CD4-positive, CD25-positive, alpha-beta regulatory T cell (primary cell): ENCODE measurements at regions not wholly inside any gene's neighbourhood (a gene's known extent, or its start where the extent isn't known, plus 50 kb on each side); places are given as distances from the start of the nearest gene placed in this dataset.

ENCODE experiments used
- ATAC-seq, 2 donors: fragments of 150-1000 bp; cut with Tn5 transposase; one replicate each; pipeline ENCODE4 v1.10.0; 2021; ENCODE audit warnings: low read depth in 2 of 2, moderate number of reproducible peaks in 2 of 2, moderate library complexity in 1 of 2
- DNase-seq, 3 donors: peaks; one replicate each; pipeline versions ENCODE4 v3.0.0 to v3.0.0-alpha.2; 2012 to 2022; ENCODE audit warnings: mixed read lengths in 1 of 3
- H3K27ac ChIP-seq: one replicate; pipeline ENCODE4 v1.7.0; 2013; ENCODE audit warnings: mild to moderate bottlenecking, low read length; ENCODE audit not compliant: insufficient read depth, poor library complexity, severe bottlenecking
- H3K27me3 ChIP-seq: one replicate; pipeline ENCODE4 v1.7.0; 2013; ENCODE audit warnings: low read length; ENCODE audit not compliant: control insufficient read depth, insufficient read depth
- H3K36me3 ChIP-seq: one replicate; pipeline ENCODE4 v1.7.0; 2013; ENCODE audit warnings: mild to moderate bottlenecking, low read length, moderate library complexity; ENCODE audit not compliant: control insufficient read depth, insufficient read depth
- H3K4me1 ChIP-seq: 2 replicates; pipeline ENCODE4 v1.7.0; 2013; ENCODE audit warnings: mild to moderate bottlenecking, low read length; ENCODE audit not compliant: insufficient read depth, control insufficient read depth, poor library complexity, severe bottlenecking
- H3K4me3 ChIP-seq: one replicate; pipeline ENCODE4 v1.7.0; 2013; ENCODE audit warnings: low read depth, mild to moderate bottlenecking, low read length, moderate library complexity
- H3K9me3 ChIP-seq, 2 experiments: 1 replicate in 1 of 2; 2 replicates in 1 of 2; pipeline ENCODE4 v1.7.0; 2013; ENCODE audit warnings: low read length in 2 of 2, mild to moderate bottlenecking in 1 of 2, moderate library complexity in 1 of 2; ENCODE audit not compliant: control insufficient read depth in 2 of 2
- H3K27ac Mint-ChIP-seq, 3 donors: one replicate each; pipeline ENCODE4 v1.8.0; 2020 to 2022; ENCODE audit warnings: mild to moderate bottlenecking in 3 of 3, mixed read lengths in 3 of 3, moderate library complexity in 2 of 3
- H3K27me3 Mint-ChIP-seq: one replicate; pipeline ENCODE4 v1.8.0; 2022; ENCODE audit warnings: mild to moderate bottlenecking, mixed read lengths
- H3K36me3 Mint-ChIP-seq: one replicate; pipeline ENCODE4 v1.8.0; 2020; ENCODE audit warnings: mixed read lengths
- H3K4me1 Mint-ChIP-seq, 4 donors: one replicate each; pipeline ENCODE4 v1.8.0; 2020 to 2022; ENCODE audit warnings: mixed read lengths in 4 of 4, mild to moderate bottlenecking in 1 of 4
- H3K4me3 Mint-ChIP-seq, 4 donors: one replicate each; pipeline ENCODE4 v1.8.0; 2020 to 2022; ENCODE audit warnings: mild to moderate bottlenecking in 4 of 4, mixed read lengths in 4 of 4, moderate library complexity in 3 of 4
- H3K9me3 Mint-ChIP-seq, 7 donors: one replicate each; pipeline ENCODE4 v1.8.0; 2020 to 2022; ENCODE audit warnings: mixed read lengths in 7 of 7, mild to moderate bottlenecking in 3 of 7, moderate library complexity in 2 of 7

DNA sequence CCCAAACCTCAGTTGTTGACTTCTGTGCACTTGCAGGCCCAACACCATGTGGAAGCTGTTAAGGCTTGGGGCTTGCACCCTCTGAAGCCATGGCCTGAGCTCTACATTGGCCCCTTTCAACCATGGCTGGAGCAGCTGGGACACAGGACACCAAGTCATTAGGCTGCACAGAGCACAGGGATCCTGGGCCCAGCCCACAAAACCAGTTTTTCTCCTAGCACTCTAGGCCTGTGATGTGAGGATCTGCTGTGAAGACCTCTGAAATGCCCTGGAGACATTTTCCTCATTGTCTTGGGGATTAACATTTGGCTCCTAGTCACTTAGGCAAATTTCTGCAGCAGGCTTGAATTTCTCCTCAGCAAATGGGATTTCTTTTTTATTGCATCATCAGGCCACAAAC lies 1255.7 kb downstream of the ZPLD1 start:
- DNase-seq, result no peak
- ATAC-seq, result no peak
- H3K9me3 ChIP-seq, result peaks cover 2 to 6% of the 10 kb centered on the region in 2 experiments

DNA sequence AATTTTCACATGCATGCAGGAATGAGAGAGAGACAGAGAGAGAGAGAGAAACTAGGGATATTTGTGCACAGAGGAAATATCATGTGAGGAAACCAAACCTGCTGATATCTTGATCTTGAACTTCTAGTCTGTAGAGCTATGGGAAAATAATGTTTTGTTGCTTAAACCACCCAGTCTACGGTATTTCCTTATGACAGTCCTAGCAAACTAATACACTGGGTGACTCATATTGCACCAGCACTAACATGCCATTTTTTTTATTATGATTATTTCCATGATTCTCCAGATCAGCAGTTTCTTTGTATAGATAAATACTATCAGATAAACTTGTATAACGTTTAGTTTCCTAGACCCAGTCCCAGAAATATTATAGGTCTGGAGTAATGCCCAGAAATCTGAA lies 1259.0 kb downstream of the ZPLD1 start:
- Histone ChIP-seq H3K4me3 (no peak overlapping the region), H3K36me3 (no peaks in the 10 kb centered on the region), H3K27me3 (no peaks in the 10 kb centered on the region), H3K4me1 (no peaks in the 10 kb centered on the region), H3K9me3 (peaks cover 2 to 6% of the 10 kb centered on the region in 2 experiments), H3K27ac (no peak overlapping the region)
- no peak for DNase-seq
- peaks cover 0 to 23% (median 2%) of the 10 kb centered on the region in 7 donors for H3K9me3 Mint-ChIP-seq
- no peak for ATAC-seq
- H3K27me3 Mint-ChIP-seq, result no peaks in the 10 kb centered on the region
- H3K4me1 Mint-ChIP-seq, result no peaks in the 10 kb centered on the region
- no peak overlapping the region for H3K4me3 Mint-ChIP-seq
- H3K27ac Mint-ChIP-seq, result no peak overlapping the region
- no peaks in the 10 kb centered on the region for H3K36me3 Mint-ChIP-seq

More for the DNA sequence above, 1255.7 kb downstream of the ZPLD1 start:
- H3K4me1 ChIP-seq, result no peaks in the 10 kb centered on the region
- H3K27ac Mint-ChIP-seq, result no peak overlapping the region
- no peaks in the 10 kb centered on the region for H3K36me3 Mint-ChIP-seq
- no peaks in the 10 kb centered on the region for H3K27me3 Mint-ChIP-seq
- H3K4me3 Mint-ChIP-seq, result no peak overlapping the region
- H3K27ac ChIP-seq, result no peak overlapping the region
- no peak overlapping the region for H3K4me3 ChIP-seq
- peaks cover 0 to 18% (median 2%) of the 10 kb centered on the region in 7 donors for H3K9me3 Mint-ChIP-seq
- no peaks in the 10 kb centered on the region for H3K27me3 ChIP-seq
- H3K4me1 Mint-ChIP-seq, result no peaks in the 10 kb centered on the region
- no peaks in the 10 kb centered on the region for H3K36me3 ChIP-seq

DNA sequence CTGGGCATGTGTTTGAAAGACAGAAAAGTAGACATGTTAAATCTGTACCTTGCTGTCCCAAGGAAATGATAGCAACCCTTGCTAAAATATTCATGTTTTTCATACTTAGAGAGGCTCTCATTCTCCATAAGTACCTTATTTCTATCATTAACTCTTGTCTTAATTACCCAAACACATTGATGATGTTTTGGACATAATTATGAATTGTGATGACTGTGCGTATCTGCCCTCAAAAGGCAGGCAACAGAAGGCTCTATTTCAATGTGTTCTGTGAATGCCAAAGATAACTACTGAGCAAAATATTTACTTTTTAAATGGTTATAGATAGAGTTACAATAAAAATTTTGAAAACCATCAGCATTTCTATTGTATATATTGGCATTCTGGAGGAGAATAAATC lies 1263.8 kb downstream of the ZPLD1 start:
- Mint-ChIP-seq H3K9me3 (peaks cover 0 to 7% (median 0%) of the 10 kb centered on the region in 7 donors), H3K27ac (no peak overlapping the region), H3K4me3 (no peak overlapping the region), H3K36me3 (no peaks in the 10 kb centered on the region), H3K27me3 (no peaks in the 10 kb centered on the region), H3K4me1 (no peaks in the 10 kb centered on the region)
- Histone ChIP-seq H3K36me3 (no peaks in the 10 kb centered on the region), H3K4me1 (no peaks in the 10 kb centered on the region), H3K9me3 (no peaks in the 10 kb centered on the region), H3K27me3 (no peaks in the 10 kb centered on the region), H3K4me3 (no peak overlapping the region), H3K27ac (no peak overlapping the region)
- ATAC-seq (no peak), DNase-seq (no peak)

DNA sequence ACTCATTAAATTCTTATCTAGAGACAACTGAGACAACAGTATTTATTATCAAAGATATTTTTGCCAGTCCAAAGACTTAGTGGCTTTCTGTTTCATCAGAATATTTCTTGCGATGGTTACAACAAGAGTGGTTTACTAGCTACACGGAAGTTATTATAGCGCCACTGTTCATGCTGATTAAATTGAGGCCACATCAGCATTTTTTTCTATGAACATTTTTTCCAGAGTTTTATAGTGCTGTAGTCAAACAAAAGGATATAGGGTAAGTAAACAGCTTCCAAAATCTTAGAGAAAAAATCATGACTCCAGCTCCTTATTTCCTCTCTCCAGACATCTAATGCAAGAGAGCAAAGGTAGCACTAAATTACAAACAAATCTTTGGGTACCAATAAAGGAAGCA lies 1264.4 kb downstream of the ZPLD1 start:
- Mint-ChIP-seq H3K27me3 (no peaks in the 10 kb centered on the region), H3K27ac (no peak overlapping the region), H3K36me3 (no peaks in the 10 kb centered on the region), H3K9me3 (peaks cover 0 to 5% (median 0%) of the 10 kb centered on the region in 7 donors), H3K4me1 (no peaks in the 10 kb centered on the region), H3K4me3 (no peak overlapping the region)
- DNase-seq (no peak), ATAC-seq (no peak)
- Histone ChIP-seq H3K36me3 (no peaks in the 10 kb centered on the region), H3K4me1 (no peaks in the 10 kb centered on the region), H3K4me3 (no peak overlapping the region), H3K9me3 (no peaks in the 10 kb centered on the region), H3K27ac (no peak overlapping the region), H3K27me3 (no peaks in the 10 kb centered on the region)

DNA sequence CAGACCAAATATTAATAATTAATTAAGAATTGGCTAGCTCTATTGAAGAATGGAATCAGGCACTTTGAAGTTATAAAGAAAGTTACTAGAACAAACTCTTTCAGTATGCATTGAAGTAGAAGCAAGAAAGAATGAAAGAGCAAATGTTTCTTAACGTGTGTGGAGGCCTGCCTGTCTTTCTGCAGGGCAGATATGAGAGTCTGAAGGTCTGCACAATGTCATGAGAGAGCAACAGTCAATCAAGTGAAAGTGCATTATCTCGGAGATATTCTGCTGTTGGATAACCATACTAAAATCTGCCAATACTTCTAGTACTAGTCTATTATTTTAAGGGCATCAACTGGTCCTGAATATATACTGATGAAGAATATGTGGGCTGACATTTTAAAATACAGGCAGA lies 1270.8 kb downstream of the ZPLD1 start:
- Histone ChIP-seq H3K27ac (no peak overlapping the region), H3K36me3 (no peaks in the 10 kb centered on the region), H3K9me3 (peaks cover 0 to 4% of the 10 kb centered on the region in 2 experiments), H3K4me1 (no peaks in the 10 kb centered on the region), H3K27me3 (no peaks in the 10 kb centered on the region), H3K4me3 (no peak overlapping the region)
- Mint-ChIP-seq H3K36me3 (no peaks in the 10 kb centered on the region), H3K4me1 (no peaks in the 10 kb centered on the region), H3K9me3 (peaks cover 0 to 3% (median 0%) of the 10 kb centered on the region in 7 donors), H3K4me3 (no peak overlapping the region), H3K27me3 (no peaks in the 10 kb centered on the region), H3K27ac (no peak overlapping the region)
- DNase-seq, result no peak
- ATAC-seq, result no peak

DNA sequence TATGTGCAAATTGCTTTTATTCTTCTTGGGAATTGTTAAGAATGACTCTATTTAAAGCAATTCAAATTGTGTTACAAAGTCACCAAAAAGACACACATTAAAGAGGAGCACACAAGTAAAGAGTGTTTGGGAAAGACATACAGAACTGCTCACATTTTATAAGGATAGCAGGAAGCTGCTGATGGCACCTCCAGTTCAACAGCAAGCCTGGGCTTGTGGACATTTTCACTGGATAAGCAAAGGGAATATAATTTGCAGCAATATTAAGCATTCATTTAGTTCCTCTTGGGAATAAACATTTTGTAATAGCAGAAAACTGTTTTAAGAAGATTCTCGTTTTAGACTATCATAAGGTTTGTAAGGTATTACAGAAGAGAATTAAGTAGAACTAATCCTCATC lies 1271.9 kb downstream of the ZPLD1 start:
- Mint-ChIP-seq H3K9me3 (peaks cover 0 to 3% (median under 1%) of the 10 kb centered on the region in 7 donors), H3K4me3 (no peak overlapping the region), H3K4me1 (no peaks in the 10 kb centered on the region), H3K27me3 (no peaks in the 10 kb centered on the region), H3K27ac (no peak overlapping the region), H3K36me3 (no peaks in the 10 kb centered on the region)
- DNase-seq, result no peak
- Histone ChIP-seq H3K27ac (no peak overlapping the region), H3K27me3 (no peaks in the 10 kb centered on the region), H3K9me3 (peaks cover 0 to 4% of the 10 kb centered on the region in 2 experiments), H3K4me3 (no peak overlapping the region), H3K4me1 (no peaks in the 10 kb centered on the region), H3K36me3 (no peaks in the 10 kb centered on the region)
- ATAC-seq, result no peak

DNA sequence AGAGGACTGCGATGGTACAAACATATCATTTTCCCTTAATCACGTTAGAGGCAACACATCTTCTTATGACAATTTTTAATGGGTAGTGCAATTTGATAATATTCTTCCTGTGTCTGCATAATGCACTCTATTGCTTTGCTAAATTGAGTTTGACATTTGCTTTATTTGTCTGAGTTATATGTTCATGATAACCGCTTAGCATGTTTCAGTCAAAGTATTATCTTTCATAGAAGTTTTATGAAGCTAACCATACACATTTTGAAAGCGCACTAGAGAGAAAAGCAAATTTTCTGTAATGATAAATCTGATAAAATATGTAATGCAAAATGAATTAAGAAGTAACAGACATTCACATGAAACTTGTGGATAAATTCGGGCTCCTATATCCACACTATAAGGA lies 1276.9 kb downstream of the ZPLD1 start:
- Histone ChIP-seq H3K9me3 (peaks cover 3 to 4% of the 10 kb centered on the region in 2 experiments), H3K4me3 (no peak overlapping the region), H3K4me1 (no peaks in the 10 kb centered on the region), H3K36me3 (no peaks in the 10 kb centered on the region), H3K27ac (no peak overlapping the region), H3K27me3 (no peaks in the 10 kb centered on the region)
- no peak for DNase-seq
- no peak for ATAC-seq
- Mint-ChIP-seq H3K36me3 (no peaks in the 10 kb centered on the region), H3K4me3 (no peak overlapping the region), H3K9me3 (peaks cover 0 to 7% (median 2%) of the 10 kb centered on the region in 7 donors), H3K27ac (no peak overlapping the region), H3K27me3 (no peaks in the 10 kb centered on the region), H3K4me1 (no peaks in the 10 kb centered on the region)

DNA sequence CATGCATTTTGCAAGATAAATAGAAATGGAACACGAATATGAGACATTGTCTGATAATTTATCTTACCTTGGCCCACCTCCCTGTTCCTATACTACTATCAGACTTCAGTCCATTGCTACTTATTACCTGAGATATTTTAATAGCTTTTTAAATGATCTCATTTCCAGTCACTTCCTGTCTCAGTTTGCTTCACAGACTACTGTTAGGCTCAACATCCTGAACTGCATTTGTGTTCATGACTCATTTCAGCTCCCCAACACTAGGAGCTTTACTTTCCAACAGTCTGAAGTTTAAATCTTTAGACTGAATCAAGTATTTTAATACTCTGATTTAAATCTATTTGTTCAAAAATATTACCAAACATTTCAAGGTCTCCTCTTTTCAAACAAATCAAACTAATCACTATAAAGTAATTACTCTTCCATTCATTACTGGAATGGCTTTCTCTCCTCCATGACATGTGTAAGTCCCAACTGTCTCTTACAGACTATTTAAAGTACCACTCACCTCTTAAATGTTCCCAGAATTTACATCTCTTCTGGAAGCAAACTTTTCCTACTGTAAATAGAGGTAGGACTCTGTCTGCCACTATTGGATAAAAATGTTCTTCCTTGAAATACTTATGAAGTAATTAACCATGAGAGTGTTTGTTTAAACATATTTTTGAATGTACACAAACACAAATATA lies 1277.6 kb downstream of the ZPLD1 start:
- no peak for ATAC-seq
- no peaks in the 10 kb centered on the region for H3K36me3 Mint-ChIP-seq
- no peak overlapping the region for H3K27ac ChIP-seq
- no peak overlapping the region for H3K4me3 ChIP-seq
- no peaks in the 10 kb centered on the region for H3K36me3 ChIP-seq
- DNase-seq, result no peak
- peaks cover 0 to 9% (median 2%) of the 10 kb centered on the region in 7 donors for H3K9me3 Mint-ChIP-seq
- no peak overlapping the region for H3K27ac Mint-ChIP-seq
- H3K9me3 ChIP-seq, result peaks cover 3 to 4% of the 10 kb centered on the region in 2 experiments
- no peaks in the 10 kb centered on the region for H3K4me1 ChIP-seq
- H3K4me3 Mint-ChIP-seq, result no peak overlapping the region
- no peaks in the 10 kb centered on the region for H3K27me3 Mint-ChIP-seq
- no peaks in the 10 kb centered on the region for H3K4me1 Mint-ChIP-seq
- H3K27me3 ChIP-seq, result no peaks in the 10 kb centered on the region
